Activated CD4-positive, alpha-beta T cell treated with anti-CD3 and anti-CD28 coated beads for 36 hours (primary cell): ENCODE measurements at regions not wholly inside any gene's neighbourhood (a gene's known extent, or its start where the extent isn't known, plus 50 kb on each side); places are given as distances from the start of the nearest gene placed in this dataset.

Source experiments
- ATAC-seq: fragments of 200-7000 bp; cut with Tn5 transposase; one replicate; pipeline ENCODE4 v1.10.0; 2021; ENCODE audit warnings: mild to moderate bottlenecking, moderate library complexity
- CTCF ChIA-PET: fragments of 350-600 bp; sonication (Branson Sonifier 250); formaldehyde crosslinking; loops from one replicate; lab custom pipeline; 2021; ENCODE audit warnings: antibody characterized with exemption; lab: Charles Lee
- POLR2A ChIA-PET: fragments of 350-600 bp; sonication (Branson Sonifier 250); formaldehyde crosslinking; loops from one replicate; lab custom pipeline; 2021; ENCODE audit warnings: antibody characterized with exemption, inconsistent platforms; lab: Charles Lee
- DNase-seq: peaks from one replicate; pipeline ENCODE4 v3.0.0-alpha.2; 2020
- H3K27ac Mint-ChIP-seq: one replicate; pipeline ENCODE4 v1.8.0; 2021; ENCODE audit warnings: mixed read lengths
- H3K27me3 Mint-ChIP-seq: one replicate; pipeline ENCODE4 v1.8.0; 2021; ENCODE audit warnings: mixed read lengths
- H3K36me3 Mint-ChIP-seq: one replicate; pipeline ENCODE4 v1.8.0; 2021; ENCODE audit warnings: low read depth, mixed read lengths
- H3K4me1 Mint-ChIP-seq: one replicate; pipeline ENCODE4 v1.8.0; 2021; ENCODE audit warnings: mixed read lengths
- H3K4me3 Mint-ChIP-seq: one replicate; pipeline ENCODE4 v1.8.0; 2021; ENCODE audit warnings: mild to moderate bottlenecking, moderate library complexity, mixed read lengths
- H3K9me3 Mint-ChIP-seq: one replicate; pipeline ENCODE4 v1.8.0; 2021; ENCODE audit warnings: low read depth, mixed read lengths
- intact Hi-C, 2 experiments: fragments of 100-400 bp; cut with DNase I in 1 of 2; cut with micrococcal nuclease in 1 of 2; formaldehyde crosslinking; loops; one replicate each; pipeline versions ENCODE4 v1.14.2 to v1.15.1; 2022 to 2024; cut with DNase I, micrococcal nuclease

GRCh38 chr3:44050867-44051266 lies 190.8 kb upstream of the TOPAZ1 start:
- Mint-ChIP-seq H3K4me1 (no peaks in the 10 kb centered on the region), H3K27me3 (peaks cover 12% of the 10 kb centered on the region), H3K27ac (no peak overlapping the region), H3K36me3 (no peaks in the 10 kb centered on the region), H3K9me3 (no peaks in the 10 kb centered on the region), H3K4me3 (no peak overlapping the region)
- ChIA-PET POLR2A (interaction anchor here (0.6 kb wide), 1 partner anchor 601 kb away, joined by 3 read pairs; no protein-coding TSS in a partner anchor), CTCF (interaction anchor here (0.6 kb wide), 1 partner anchor 118 kb away, joined by 3 read pairs; no protein-coding TSS in a partner anchor)
- ATAC-seq, result no peak
- intact Hi-C loops, result no loop called here
- DNase-seq, result no peak

GRCh38 chr3:44055951-44056350 lies 185.7 kb upstream of the TOPAZ1 start:
- ATAC-seq (no peak), DNase-seq (no peak)
- Mint-ChIP-seq H3K9me3 (no peaks in the 10 kb centered on the region), H3K27me3 (peaks cover 13% of the 10 kb centered on the region), H3K27ac (no peak overlapping the region), H3K4me1 (peaks cover 30% of the 10 kb centered on the region), H3K4me3 (no peak overlapping the region), H3K36me3 (no peaks in the 10 kb centered on the region)
- intact Hi-C loops, result no loop called here
- ChIA-PET POLR2A (no interaction called here), CTCF (no interaction called here)

GRCh38 chr3:44056446-44057240 lies 185.0 kb upstream of the TOPAZ1 start:
- H3K4me3 Mint-ChIP-seq, result no peak overlapping the region
- CTCF ChIA-PET, result interaction anchor here (1.0 kb wide), 1 partner anchor 201 kb away, joined by 3 read pairs; no protein-coding TSS in a partner anchor
- H3K27ac Mint-ChIP-seq, result no peak overlapping the region
- DNase-seq (no peak), ATAC-seq (no peak)
- peaks cover 10% of the 10 kb centered on the region for H3K27me3 Mint-ChIP-seq
- H3K9me3 Mint-ChIP-seq, result no peaks in the 10 kb centered on the region
- POLR2A ChIA-PET, result no interaction called here
- intact Hi-C loops, result no loop called here
- H3K36me3 Mint-ChIP-seq, result no peaks in the 10 kb centered on the region
- peaks cover 30% of the 10 kb centered on the region for H3K4me1 Mint-ChIP-seq

- ChIA-PET POLR2A (interaction anchor here (0.5 to 0.6 kb wide), 4 partner anchors 37 to 824 kb away, joined by 3 to 4 read pairs (median 3); no protein-coding TSS in a partner anchor), CTCF (interaction anchor here (0.7 to 0.8 kb wide), 3 partner anchors 34 to 292 kb away, joined by 3 to 4 read pairs (median 4); no protein-coding TSS in a partner anchor)
- DNase-seq (peak; percentile 61), ATAC-seq (peak; percentile 95)
- Mint-ChIP-seq H3K4me3 (peak overlapping the region; percentile 58), H3K9me3 (no peaks in the 10 kb centered on the region), H3K27ac (peak overlapping the region; percentile 39), H3K27me3 (peaks cover 8% of the 10 kb centered on the region), H3K4me1 (peaks cover 30% of the 10 kb centered on the region), H3K36me3 (no peaks in the 10 kb centered on the region)
- intact Hi-C loops, result loop anchor here in 1 of 2 experiments (2.0 kb wide), 1 partner anchor 47 kb away; no protein-coding TSS in a partner anchor
Observed at GRCh38 chr3:44058022-44058867, 183.4 kb upstream of the TOPAZ1 start.

GRCh38 chr3:44058868-44059203 lies 182.8 kb upstream of the TOPAZ1 start:
- intact Hi-C loops, result loop anchor here in 1 of 2 experiments (2.0 kb wide), 1 partner anchor 46 kb away; no protein-coding TSS in a partner anchor
- Mint-ChIP-seq H3K9me3 (no peaks in the 10 kb centered on the region), H3K36me3 (no peaks in the 10 kb centered on the region), H3K27me3 (peaks cover 10% of the 10 kb centered on the region), H3K27ac (no peak overlapping the region), H3K4me1 (peaks cover 30% of the 10 kb centered on the region), H3K4me3 (no peak overlapping the region)
- ChIA-PET CTCF (interaction anchor here (0.7 kb wide), 1 partner anchor 55 kb away, joined by 4 read pairs; no protein-coding TSS in a partner anchor), POLR2A (interaction anchor here (0.6 kb wide), 1 partner anchor 253 kb away, joined by 3 read pairs; no protein-coding TSS in a partner anchor)
- DNase-seq (no peak), ATAC-seq (peak; percentile 22)

- intact Hi-C loops, result no loop called here
- Mint-ChIP-seq H3K9me3 (no peaks in the 10 kb centered on the region), H3K4me1 (peaks cover 30% of the 10 kb centered on the region), H3K4me3 (no peak overlapping the region), H3K36me3 (no peaks in the 10 kb centered on the region), H3K27ac (no peak overlapping the region), H3K27me3 (peaks cover 13% of the 10 kb centered on the region)
- ChIA-PET POLR2A (no interaction called here), CTCF (interaction anchor here (0.6 kb wide), 1 partner anchor 27 kb away, joined by 3 read pairs; no protein-coding TSS in a partner anchor)
- no peak for DNase-seq
- ATAC-seq, result no peak
Observed at GRCh38 chr3:44060164-44060563, 181.5 kb upstream of the TOPAZ1 start.

- Mint-ChIP-seq H3K9me3 (no peaks in the 10 kb centered on the region), H3K4me1 (peaks cover 30% of the 10 kb centered on the region), H3K36me3 (no peaks in the 10 kb centered on the region), H3K4me3 (no peak overlapping the region), H3K27me3 (peaks cover 13% of the 10 kb centered on the region), H3K27ac (no peak overlapping the region)
- POLR2A ChIA-PET, result no interaction called here
- DNase-seq (no peak), ATAC-seq (no peak)
- CTCF ChIA-PET, result no interaction called here
- intact Hi-C loops, result no loop called here
Observed at GRCh38 chr3:44061268-44061667, 180.4 kb upstream of the TOPAZ1 start.

- H3K4me1 Mint-ChIP-seq, result peaks cover 30% of the 10 kb centered on the region
- intact Hi-C loops, result no loop called here
- ATAC-seq, result no peak
- DNase-seq, result no peak
- no peak overlapping the region for H3K27ac Mint-ChIP-seq
- ChIA-PET POLR2A (no interaction called here), CTCF (no interaction called here)
- H3K9me3 Mint-ChIP-seq, result no peaks in the 10 kb centered on the region
- peaks cover 13% of the 10 kb centered on the region for H3K27me3 Mint-ChIP-seq
- H3K36me3 Mint-ChIP-seq, result no peaks in the 10 kb centered on the region
- H3K4me3 Mint-ChIP-seq, result no peak overlapping the region
Observed at GRCh38 chr3:44061961-44062360, 179.7 kb upstream of the TOPAZ1 start.

GRCh38 chr3:44065311-44066094 lies 176.2 kb upstream of the TOPAZ1 start:
- no peaks in the 10 kb centered on the region for H3K9me3 Mint-ChIP-seq
- peaks cover 4% of the 10 kb centered on the region for H3K4me1 Mint-ChIP-seq
- no peaks in the 10 kb centered on the region for H3K36me3 Mint-ChIP-seq
- DNase-seq, result no peak
- POLR2A ChIA-PET, result no interaction called here
- H3K27ac Mint-ChIP-seq, result no peak overlapping the region
- intact Hi-C loops, result no loop called here
- no peak for ATAC-seq
- H3K4me3 Mint-ChIP-seq, result no peak overlapping the region
- peaks cover 4% of the 10 kb centered on the region for H3K27me3 Mint-ChIP-seq
- CTCF ChIA-PET, result interaction anchor here (0.5 to 0.8 kb wide), 2 partner anchors 21 to 1338 kb away, joined by 3 to 4 read pairs; no protein-coding TSS in a partner anchor

- Mint-ChIP-seq H3K9me3 (no peaks in the 10 kb centered on the region), H3K36me3 (no peaks in the 10 kb centered on the region), H3K27me3 (peaks cover 6% of the 10 kb centered on the region), H3K4me1 (no peaks in the 10 kb centered on the region), H3K27ac (no peak overlapping the region), H3K4me3 (no peak overlapping the region)
- ATAC-seq, result no peak
- DNase-seq, result no peak
- intact Hi-C loops, result no loop called here
- CTCF ChIA-PET, result interaction anchor here (1.3 kb wide), 1 partner anchor 211 kb away, joined by 4 read pairs; no protein-coding TSS in a partner anchor
- POLR2A ChIA-PET, result no interaction called here
Observed at GRCh38 chr3:44066806-44067205, 174.9 kb upstream of the TOPAZ1 start.
